ENCODE measurements at regions not wholly inside any gene's neighbourhood (a gene's known extent, or its start where the extent isn't known, plus 50 kb on each side); places are given as distances from the start of the nearest gene placed in this dataset.
"Not testable (repeated sequence)": the region's sequence is repeated elsewhere in the genome, so short reads cannot be mapped to it uniquely, and the experiment has no call there.

DNA sequence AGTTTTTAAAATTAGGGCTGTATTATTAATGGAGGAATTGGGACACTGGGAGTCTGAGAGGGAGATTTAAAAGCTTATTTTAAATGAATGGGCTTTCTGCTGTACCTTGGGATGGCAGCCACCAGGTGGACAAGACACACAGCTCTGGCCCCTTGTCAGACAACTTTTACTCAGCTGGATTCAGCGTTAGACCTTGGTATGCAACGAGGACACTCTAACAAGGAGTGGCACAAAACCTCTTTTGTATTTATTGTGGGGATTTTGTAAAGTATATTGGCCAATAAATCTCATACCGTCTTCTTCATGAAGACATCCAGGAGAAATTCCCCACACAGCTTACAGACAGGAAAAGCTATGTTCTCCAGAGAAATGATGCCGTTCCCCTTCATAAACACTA, 105.7 kb downstream of the LCA5 start:
- DNase-seq (ENCODE audit: low spot score), result no peak

DNA sequence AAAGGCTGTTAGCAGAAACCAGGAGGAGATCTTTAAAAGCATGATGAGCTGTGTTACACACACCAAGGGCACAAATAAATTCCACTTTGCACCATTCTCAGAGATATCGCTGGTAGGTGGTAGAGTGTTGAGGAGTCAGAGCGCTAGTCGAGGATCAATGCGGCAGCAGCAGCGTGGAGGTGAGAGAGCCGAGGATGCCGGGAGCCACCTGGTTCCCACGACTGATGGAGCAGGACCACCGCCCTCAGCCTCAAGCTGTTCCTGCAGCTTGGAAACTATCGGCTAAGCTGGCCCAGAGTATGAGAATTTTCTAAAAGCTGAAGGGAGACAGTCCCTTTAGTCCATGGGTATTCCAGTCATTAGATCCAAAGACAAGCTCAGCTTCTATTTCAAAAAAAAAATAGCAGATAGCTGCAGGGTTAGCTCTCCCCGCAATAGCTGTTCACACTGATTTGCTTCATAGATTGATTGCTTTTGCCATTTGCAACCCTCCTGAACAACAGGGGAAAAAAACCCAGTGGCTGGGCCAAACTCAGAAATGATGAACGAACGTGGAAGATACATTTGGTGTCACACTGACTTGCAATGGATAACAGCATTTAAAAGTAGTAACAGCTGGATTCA, 106.2 kb downstream of the LCA5 start:
- no peak for DNase-seq (ENCODE audit: low spot score)

DNA sequence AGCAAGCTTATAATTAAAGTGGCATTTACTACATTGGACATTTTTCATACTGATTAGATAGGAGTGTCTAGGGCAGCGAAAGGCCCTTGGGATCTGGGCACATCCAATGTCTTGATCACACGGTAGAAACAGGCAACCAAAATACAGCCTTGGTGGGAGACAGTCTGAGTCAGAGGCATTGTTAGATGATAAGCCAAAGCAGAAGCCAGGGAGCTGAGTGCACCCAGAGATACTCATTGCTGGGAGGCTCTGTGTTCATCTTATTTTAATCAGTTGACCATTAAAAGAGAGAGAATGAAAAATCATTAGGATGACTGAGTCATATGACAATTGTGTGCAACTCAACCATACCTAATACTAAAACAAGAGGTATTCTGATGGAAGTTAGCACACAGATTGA, 109.5 kb downstream of the LCA5 start:
- no peak for DNase-seq (ENCODE audit: low spot score)

DNA sequence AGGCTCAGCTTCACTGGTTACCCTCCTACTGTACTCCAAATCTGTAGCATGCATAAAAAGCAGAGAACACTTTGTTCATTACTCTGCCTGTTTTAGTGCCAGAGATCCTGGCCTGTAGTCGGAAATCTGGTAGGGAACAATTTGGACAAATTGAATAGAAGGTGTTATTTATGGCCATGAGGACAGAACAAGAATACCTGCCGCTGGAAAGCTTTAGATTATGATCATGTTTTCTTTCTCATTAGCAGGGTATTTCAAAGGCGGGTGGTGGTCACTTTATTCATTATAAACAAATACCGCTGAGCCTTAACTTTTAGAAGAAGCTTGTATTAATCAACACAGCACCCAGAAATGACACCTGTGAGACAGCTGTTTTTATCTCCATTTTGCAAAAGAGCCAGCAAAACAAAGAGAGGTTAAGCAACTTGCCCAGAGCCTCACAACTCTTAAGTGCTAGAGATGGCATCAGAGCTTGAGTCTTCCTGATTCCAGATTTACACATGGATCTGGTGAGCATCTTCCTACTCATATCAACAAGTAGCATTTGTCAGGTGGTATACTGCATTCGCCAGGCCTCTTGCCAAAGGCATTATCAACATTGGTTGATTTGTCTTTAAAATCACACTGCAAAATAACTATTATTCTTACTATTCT, 110.5 kb downstream of the LCA5 start:
- no peak for DNase-seq (ENCODE audit: low spot score)

DNA sequence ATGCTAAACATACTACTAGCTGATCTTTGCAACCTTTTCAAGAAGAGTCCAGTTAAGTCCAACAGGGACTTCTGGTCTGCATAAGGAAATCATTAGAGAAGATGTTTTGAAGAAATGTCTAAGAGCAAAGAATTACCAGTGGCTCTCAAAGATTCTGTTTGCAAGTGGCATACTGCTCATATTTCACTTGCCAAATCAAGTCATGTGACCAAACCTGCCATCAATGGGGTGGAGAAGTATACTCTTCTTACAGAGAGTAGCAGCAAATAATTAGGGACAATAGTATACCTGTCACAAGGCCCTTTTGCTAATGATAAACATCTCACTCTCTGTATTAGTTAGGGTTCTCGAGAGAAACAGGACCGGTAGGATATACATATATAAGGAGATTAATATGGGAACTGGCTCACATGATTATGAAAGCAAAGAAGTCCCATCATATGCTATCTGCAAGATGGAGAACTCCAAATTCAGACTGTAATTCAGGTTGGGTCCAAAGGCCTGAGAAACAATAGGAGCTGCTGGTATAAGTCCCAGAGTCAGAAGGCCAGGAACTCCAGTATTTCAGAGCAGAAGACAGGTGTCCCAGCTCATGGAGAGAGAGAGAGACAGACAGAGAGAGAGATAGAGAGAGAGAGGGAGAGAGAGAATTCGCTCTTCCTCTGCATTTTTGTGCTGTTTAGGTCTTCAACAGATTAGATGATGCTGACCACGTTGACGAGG, 111.5 kb downstream of the LCA5 start:
- no peak for DNase-seq (ENCODE audit: low spot score)

DNA sequence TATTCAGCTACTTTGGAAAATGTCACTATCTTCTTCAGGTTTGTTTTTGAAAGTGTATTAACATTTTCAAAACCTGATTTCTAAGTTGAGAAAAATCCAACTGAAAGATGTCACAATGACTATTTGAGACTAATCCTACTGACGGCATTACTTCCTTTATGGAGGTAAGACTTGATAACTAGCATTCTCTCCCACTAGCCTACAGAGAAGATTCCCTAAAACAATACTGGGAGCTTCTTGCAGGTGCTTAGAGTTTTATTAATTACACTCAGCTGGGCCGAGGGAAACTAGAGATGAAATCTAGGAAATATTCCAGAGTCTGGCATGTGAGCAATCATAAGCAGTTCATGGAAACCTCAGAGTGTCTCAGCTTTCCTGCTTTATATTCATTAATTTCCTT, 114.0 kb downstream of the LCA5 start:
- no peak for DNase-seq (ENCODE audit: low spot score)

DNA sequence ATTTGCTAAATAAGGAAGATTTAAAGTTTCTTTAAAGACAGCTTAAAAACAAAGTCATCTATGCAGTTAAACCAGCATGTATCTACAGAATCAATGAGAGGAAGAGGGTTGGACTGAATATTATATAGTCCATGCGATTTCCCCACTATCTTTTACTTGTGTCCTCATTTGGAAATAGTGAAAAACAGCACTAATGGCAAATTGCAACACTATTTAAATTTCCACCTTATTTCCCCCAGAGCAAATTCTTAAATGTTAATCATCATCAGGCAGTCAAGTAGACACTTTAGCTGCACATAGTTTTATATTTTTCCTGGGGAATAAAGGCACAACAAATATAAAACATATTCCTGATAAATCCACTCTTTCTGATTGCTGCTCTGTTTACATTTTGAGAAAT, 114.6 kb downstream of the LCA5 start:
- no peak for DNase-seq (ENCODE audit: low spot score)

DNA sequence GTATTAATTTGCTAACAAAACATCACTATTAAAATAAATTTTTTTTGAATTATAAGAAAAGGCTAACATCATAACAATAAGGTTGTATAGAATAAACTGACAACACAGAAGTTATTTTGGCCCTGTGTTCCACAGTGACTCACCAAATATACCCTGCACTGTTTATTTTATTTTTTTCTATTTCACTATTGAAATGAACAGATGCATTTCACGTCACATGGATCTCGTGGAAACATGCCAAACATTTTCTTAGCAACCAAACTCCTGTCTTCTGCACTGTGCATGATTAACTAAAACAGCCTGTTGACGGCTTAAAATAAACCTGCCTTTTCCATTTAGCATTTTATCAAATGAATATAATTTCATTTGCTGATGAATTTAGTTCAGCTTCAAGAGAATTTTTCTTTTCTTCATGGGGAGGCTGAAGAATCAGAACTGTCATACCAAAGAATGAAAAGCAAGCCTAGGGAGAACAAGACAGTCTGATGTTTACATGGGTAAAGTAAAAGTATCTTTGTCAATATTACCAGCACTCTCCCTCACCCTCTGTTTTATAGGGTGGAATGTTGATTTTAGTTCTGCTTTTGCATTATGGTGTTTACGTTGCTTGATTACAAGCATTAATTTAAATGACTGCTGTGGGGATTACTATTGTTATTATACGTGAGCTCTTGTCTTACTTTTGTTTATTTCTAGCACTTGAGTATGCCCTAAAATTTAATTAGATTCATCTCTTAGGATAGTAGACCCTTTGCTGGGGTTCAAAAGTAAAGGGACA, 115.3 kb downstream of the LCA5 start:
- no peak for DNase-seq (ENCODE audit: low spot score)

DNA sequence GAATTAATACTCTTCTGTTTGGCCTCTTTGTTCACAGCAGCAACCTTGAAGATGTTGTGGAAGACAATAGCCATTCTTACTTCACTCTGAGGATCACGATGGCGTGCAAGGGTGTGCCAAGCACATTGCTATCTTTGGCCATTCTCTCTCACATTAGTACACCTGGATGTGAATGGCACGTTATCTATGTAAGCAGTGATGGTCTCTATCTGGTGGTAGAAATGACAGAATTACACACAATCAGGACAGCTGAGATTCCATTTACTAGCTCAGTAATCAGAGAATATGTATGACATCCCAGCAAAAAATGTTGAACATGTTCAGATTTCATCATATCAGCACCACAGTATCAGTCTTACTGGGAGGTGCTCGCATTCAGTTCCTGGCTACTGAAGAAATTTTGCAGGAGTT, 116.2 kb downstream of the LCA5 start:
- DNase-seq (ENCODE audit: low spot score), result no peak

DNA sequence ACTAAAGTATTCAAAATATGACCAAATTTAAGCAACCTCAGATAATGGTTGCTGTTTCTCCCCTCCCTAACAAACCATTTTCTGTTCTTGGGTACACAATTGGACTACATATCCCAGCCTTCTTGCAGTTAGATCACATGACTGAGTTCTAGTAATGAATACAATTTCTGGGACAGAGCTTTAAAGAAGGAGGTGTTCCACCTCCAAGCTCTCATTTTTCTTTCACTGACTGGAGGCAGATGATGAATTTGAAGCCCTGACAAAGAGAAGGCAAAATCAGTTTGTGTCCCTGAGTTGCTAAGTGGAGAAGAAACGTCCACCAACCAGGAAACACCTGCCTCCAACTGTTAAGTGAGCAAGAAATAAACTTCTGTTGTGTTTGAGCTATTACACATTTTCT, 117.2 kb downstream of the LCA5 start:
- DNase-seq (ENCODE audit: low spot score), result no peak

DNA sequence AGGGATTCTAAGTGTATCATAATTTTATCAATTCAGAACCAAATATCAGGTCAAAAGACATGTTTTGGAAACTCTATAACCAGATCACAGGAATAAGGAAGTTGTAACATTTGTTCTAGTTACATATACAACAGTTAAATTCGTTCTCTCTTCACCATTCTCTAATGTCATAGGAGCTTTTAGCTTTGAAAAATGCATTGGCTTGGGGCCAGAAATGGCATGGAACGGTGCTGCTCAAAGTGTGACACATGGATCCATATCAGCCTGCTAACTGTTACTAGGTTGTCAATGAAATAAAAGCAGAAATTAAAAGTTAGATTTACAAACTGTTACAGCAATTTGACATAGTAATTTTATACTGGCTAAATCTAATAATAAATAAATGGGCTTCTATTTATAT, 120.3 kb downstream of the LCA5 start:
- DNase-seq (ENCODE audit: low spot score), result no peak

DNA sequence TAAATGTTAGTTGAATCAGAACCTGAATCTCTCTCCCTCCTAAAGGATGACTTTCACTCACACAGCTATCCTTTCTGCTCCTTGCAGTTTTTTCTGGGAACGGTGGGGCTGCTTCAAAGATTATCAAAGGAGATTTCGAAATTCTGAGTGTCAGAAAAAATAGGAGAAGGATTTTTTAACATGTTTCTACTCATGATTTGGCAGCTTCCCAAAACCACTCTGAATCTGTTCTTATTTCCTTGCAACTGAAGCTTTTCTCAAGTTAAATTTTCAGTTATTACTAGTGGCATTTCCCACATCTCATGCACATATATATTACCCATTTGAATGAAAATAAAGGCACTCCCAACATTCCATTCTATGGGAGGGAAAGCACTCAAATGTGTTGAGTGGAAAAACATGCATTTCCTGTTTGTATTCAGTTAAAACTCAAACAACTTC, 123.6 kb downstream of the LCA5 start:
- no peak for DNase-seq (ENCODE audit: low spot score)

DNA sequence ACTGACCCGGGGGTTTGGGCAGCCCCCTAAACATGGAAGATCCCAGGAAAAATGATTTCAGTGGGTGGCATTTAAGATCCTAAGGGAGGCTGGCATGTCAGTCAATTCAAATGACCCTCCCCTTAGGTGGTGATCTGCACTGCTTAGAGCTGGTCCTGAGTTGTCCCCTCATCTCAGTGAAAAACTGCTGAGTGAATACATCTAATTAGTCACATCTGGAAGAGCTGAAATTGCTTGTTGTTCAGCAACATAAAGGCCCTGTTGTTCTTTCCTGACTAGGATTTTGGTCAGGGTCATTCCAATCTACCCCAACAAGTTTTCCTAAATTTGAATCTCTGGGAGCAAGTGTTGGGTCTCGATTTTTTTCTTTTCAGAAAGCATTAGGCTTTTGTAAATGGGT, 126.4 kb downstream of the LCA5 start:
- no peak for DNase-seq (ENCODE audit: low spot score)

DNA sequence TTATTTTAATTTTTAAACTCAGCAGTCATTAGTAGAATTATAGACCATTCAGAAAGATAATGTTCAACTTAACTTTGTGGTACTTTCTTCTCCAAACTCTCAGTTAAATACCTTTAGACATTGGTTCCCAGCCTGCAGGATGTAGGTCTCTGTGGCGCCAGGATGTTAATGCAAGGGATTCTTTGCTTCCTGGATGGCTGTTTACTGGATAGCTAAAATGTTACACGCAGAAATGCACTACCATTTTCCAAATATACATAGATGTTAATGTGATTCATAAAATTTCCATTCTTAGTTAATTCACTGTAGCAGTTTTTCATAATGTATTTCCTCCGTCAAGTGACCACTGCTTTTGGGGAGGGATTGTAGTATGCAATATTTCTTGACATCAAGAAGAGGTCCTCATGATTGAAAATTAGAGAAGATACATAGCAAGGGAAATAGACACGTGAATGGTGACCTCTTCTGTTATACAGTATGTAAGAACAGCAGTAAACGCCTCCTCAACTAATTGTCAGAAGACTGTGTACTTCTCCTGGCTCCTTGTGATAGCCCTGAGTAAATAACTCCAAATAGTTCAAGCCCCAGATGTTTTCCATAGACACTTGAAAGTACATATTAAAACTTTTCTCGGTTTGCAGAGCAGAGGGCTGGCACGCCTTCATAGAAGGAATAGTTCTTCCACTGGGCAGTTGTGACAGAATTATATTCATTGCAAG, 128.8 kb downstream of the LCA5 start:
- no peak for DNase-seq (ENCODE audit: low spot score)

DNA sequence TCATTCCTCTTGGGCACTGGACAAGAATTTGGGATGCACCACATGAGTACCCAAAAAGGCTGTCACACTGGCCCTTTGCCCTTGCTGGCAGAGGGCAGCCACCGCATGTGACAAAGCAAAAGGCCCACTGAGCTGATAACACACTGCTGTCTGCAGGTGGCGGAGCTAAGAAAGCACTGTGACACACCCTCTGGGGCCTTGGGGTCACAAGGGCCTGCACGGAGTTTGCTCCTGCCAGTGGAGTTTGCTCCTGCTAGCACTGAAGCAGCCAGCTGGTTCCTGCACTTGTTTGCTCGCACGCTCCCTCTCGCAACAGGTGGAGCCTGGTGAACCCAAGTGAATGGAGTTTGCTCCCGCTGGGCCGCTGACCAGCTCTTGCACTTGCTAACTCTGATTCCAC, 132.6 kb downstream of the LCA5 start:
- DNase-seq (ENCODE audit: low spot score), result no peak

DNA sequence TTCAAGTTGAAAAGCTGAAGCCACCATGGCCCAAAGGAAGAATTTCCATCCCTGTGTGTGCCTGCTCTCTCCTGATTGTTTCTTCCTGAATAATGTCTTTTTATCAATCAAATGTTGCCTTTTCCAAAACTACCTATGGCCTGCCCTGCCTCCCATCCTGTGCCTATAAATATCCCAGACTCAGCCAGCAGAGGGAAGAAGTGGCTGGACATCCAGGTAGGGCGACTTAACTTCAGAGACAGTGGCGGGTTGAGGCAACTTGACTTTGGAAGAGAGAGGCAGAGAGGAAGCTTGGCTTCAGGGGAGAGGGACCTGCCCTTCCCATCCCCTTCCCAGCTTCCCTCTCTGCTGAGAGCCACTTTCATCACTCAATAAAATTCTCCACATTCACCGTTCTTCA, 133.0 kb downstream of the LCA5 start:
- DNase-seq (ENCODE audit: low spot score), result no peak

DNA sequence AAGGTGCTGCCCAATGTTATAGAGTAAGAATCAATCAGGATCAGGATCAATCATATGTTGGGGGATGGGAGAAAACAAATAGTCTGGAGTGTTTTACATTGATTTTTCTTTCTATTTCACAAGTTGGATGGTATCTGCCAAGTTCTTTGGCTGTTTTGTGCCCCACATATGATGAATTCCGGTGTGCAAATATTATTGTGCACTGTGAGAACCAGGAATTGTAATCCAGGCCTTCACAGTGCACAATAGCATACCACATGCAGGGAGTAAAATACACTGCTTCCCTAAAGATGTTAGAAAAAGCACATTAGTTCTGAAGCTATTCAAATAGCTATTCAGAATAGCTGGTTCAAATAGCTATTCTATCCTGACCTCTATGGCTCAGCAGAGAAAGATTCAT, 133.7 kb downstream of the LCA5 start:
- DNase-seq (ENCODE audit: low spot score), result no peak

DNA sequence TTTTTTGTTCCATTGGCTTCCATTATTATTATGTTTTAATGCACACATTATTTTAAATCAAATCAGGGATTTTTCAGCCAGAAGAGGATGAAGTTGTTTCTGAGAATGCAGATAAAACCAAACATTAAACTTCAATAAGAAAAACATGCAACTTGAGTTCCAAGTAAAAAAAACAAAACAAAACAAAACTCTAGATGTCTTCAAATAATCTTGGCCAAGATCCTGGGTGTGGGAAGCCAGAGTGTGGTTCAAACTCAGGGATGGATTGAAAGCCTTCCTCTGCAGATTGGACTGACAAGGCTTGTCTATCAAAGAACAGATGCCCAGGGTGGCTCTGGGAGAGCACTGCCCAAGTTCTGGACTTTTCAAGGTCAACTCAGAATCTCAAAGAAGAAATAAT, 134.1 kb downstream of the LCA5 start:
- DNase-seq (ENCODE audit: low spot score), result no peak

DNA sequence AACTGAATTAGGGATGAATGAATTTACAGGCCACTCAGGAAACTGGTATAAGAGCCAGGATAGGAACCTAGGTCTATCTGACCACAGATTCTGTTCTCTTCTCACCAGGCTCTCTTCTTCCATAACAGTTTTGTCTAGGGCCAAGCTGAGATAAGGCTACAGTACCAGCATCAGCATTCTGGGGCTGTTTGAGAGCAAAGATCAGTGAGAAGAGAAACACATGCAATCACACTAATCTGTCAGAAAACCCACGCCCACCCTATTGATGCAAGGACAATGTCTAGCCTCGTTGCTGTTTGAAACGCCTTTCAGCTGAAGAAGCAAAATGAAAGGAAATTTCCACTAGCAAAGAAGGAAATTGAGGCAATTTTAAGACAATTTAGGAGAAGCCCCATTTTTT, 137.7 kb downstream of the LCA5 start:
- DNase-seq (ENCODE audit: low spot score), result no peak

DNA sequence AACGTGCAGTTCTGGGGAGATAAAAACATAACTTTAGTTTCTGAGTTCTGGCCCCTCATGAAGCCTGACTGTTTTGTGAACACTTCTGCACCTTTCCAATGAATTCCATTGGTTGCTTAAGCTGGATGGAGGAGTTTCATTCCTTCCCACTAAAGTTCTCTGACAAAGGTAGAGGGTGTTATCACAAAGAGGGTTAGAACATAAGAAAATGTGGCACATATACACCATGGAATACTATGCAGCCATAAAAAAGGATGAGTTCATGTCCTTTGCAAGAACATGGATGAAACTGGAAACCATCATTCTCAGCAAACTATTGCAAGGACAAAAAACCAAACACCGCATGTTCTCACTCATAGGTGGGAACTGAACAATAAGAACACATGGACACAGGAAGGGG, 138.6 kb downstream of the LCA5 start:
- DNase-seq (ENCODE audit: low spot score), result not testable (repeated sequence)

DNA sequence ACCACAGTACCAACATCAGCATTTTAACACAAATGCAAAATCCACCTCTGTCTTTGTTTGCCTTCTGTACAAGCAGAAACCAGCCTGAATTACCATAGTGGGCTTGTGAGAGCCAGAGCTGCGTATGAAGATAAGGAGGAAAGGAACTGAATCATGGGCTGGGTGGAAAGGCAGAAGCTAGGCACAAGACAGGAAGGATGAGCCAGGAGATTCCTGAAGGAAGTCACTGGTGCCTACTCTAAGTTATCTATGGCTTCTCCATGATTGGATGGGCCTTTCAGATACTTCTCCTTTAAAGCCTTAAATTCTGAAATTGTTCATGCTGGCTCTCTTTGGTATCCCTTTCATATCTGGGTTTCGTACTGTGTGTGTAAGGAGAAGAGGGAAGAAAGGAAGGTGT, 140.6 kb downstream of the LCA5 start:
- DNase-seq (ENCODE audit: low spot score), result no peak

DNA sequence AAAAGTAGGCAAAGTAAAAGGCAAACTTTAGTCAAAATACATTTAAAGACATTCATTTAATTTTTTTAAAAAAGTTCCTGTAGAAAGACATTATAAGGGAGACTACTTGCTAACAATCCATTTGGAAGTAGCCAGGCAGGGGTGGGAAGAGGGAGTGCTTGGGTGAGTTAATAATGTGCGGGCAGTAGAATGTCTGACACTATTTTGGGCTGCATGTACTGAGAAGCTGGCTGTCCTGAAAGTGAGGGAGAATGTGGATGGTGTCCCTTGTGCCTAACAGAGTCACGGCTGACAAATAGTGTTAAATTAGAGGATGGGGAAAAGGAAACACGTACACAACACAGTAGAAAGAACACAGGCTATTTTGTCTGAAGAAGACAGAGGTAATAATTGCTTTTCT, 142.5 kb downstream of the LCA5 start:
- no peak for DNase-seq (ENCODE audit: low spot score)

Measured in SW480 (cell line).